ENCODE measurements at regions not wholly inside any gene's neighbourhood (a gene's known extent, or its start where the extent isn't known, plus 50 kb on each side); places are given as distances from the start of the nearest gene placed in this dataset.

- WGBS (ENCODE audit: low lambda C conversion rate, missing lambda C conversion rate), result 88% methylated on average over 4 of the region's 4 CpGs
- TF ChIP-seq, protein P1, sequence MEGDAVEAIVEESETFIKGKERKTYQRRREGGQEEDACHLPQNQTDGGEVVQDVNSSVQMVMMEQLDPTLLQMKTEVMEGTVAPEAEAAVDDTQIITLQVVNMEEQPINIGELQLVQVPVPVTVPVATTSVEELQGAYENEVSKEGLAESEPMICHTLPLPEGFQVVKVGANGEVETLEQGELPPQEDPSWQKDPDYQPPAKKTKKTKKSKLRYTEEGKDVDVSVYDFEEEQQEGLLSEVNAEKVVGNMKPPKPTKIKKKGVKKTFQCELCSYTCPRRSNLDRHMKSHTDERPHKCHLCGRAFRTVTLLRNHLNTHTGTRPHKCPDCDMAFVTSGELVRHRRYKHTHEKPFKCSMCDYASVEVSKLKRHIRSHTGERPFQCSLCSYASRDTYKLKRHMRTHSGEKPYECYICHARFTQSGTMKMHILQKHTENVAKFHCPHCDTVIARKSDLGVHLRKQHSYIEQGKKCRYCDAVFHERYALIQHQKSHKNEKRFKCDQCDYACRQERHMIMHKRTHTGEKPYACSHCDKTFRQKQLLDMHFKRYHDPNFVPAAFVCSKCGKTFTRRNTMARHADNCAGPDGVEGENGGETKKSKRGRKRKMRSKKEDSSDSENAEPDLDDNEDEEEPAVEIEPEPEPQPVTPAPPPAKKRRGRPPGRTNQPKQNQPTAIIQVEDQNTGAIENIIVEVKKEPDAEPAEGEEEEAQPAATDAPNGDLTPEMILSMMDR (IDR thresholded peaks at IDR 0.05; ENCODE audit: poor library complexity), result no peak
- TF ChIP-seq EZH2 (IDR thresholded peaks at IDR 0.05; ENCODE audit: borderline replicate concordance), result no peak
- TF ChIP-seq EZH2phosphoT487 (IDR thresholded peaks at IDR 0.05; ENCODE audit: low read depth, severe bottlenecking, unreplicated experiment), result no peak
- H3K27ac ChIP-seq, result no peak overlapping the region
- DNase-seq (ENCODE audit: low spot score), result no peak
- H3K4me3 ChIP-seq, result no peak overlapping the region
- H3K27me3 ChIP-seq, result no peaks in the 10 kb centered on the region
- H3K79me2 ChIP-seq, result no peaks in the 10 kb centered on the region
- H3K9me3 ChIP-seq (ENCODE audit: low read depth), result no peaks in the 10 kb centered on the region
- peaks cover 23% of the 10 kb centered on the region for H3K4me1 ChIP-seq (ENCODE audit: insufficient read depth)
- H3K9me2 ChIP-seq (replicated peaks; ENCODE audit: insufficient read depth), result no peaks in the 10 kb centered on the region
- no peaks in the 10 kb centered on the region for H4K20me1 ChIP-seq (ENCODE audit: insufficient read depth, poor library complexity, severe bottlenecking)
- H3K36me3 ChIP-seq (replicated peaks; ENCODE audit: insufficient read depth, low read depth), result no peaks in the 10 kb centered on the region
- no peak overlapping the region for H2AFZ ChIP-seq
- H3K4me2 ChIP-seq, result no peak overlapping the region
These were observed 112.3 kb upstream of the PRMT8 start for GRCh38 chr12:3378655-3379054.

DNA sequence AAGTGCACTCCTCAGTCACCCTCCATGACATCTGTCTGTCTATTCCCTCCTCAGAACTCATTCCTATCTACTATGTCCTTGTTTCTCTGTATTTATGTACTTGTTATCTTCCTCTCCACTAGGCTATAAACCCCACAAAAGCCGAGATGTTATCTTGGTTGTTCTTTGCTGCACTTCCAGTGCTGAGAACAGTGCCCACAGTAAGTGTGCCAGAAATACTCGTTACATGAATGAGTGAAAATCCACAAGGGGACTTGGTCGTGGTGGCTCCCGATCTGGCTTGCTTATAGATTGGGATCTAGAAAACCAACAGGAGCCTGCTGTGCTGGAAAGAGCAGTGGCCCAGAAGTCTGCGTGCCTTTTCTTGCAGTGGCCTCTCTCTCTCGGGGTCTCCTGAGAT is 111.9 kb upstream of the PRMT8 start:
- Histone ChIP-seq H3K9me2 (replicated peaks; ENCODE audit: insufficient read depth) (no peaks in the 10 kb centered on the region), H3K79me2 (no peaks in the 10 kb centered on the region), H2AFZ (no peak overlapping the region), H3K4me2 (no peak overlapping the region), H3K27me3 (no peaks in the 10 kb centered on the region), H3K27ac (no peak overlapping the region), H3K9me3 (ENCODE audit: low read depth) (no peaks in the 10 kb centered on the region), H4K20me1 (ENCODE audit: insufficient read depth, poor library complexity, severe bottlenecking) (no peaks in the 10 kb centered on the region), H3K4me1 (ENCODE audit: insufficient read depth) (peaks cover 23% of the 10 kb centered on the region), H3K4me3 (no peak overlapping the region), H3K36me3 (replicated peaks; ENCODE audit: insufficient read depth, low read depth) (no peaks in the 10 kb centered on the region)
- DNase-seq (ENCODE audit: low spot score), result no peak
- 64% methylated on average over 6 of the region's 6 CpGs for WGBS (ENCODE audit: low lambda C conversion rate, missing lambda C conversion rate)
- TF ChIP-seq EZH2 (IDR thresholded peaks at IDR 0.05; ENCODE audit: borderline replicate concordance) (no peak), EZH2phosphoT487 (IDR thresholded peaks at IDR 0.05; ENCODE audit: low read depth, severe bottlenecking, unreplicated experiment) (no peak)
- TF ChIP-seq, protein P1 (IDR thresholded peaks at IDR 0.05; ENCODE audit: poor library complexity), result no peak

GRCh38 chr12:3380200-3381043 is 110.6 kb upstream of the PRMT8 start:
- no peaks in the 10 kb centered on the region for H3K9me2 ChIP-seq (replicated peaks; ENCODE audit: insufficient read depth)
- DNase-seq (ENCODE audit: low spot score), result peak; percentile 23
- H3K36me3 ChIP-seq (replicated peaks; ENCODE audit: insufficient read depth, low read depth), result no peaks in the 10 kb centered on the region
- H3K4me2 ChIP-seq, result peak overlapping the region; percentile 26
- peaks cover 23% of the 10 kb centered on the region for H3K4me1 ChIP-seq (ENCODE audit: insufficient read depth)
- no peak overlapping the region for H2AFZ ChIP-seq
- no peak overlapping the region for H3K4me3 ChIP-seq
- H3K27me3 ChIP-seq, result no peaks in the 10 kb centered on the region
- no peaks in the 10 kb centered on the region for H4K20me1 ChIP-seq (ENCODE audit: insufficient read depth, poor library complexity, severe bottlenecking)
- no peaks in the 10 kb centered on the region for H3K9me3 ChIP-seq (ENCODE audit: low read depth)
- H3K79me2 ChIP-seq, result no peaks in the 10 kb centered on the region
- 70% methylated on average over 15 of the region's 15 CpGs for WGBS (ENCODE audit: low lambda C conversion rate, missing lambda C conversion rate)
- H3K27ac ChIP-seq, result peak overlapping the region; percentile 74
- TF ChIP-seq, protein P1 (IDR thresholded peaks at IDR 0.05; ENCODE audit: poor library complexity), result no peak
- no peak for TF ChIP-seq EZH2phosphoT487 (IDR thresholded peaks at IDR 0.05; ENCODE audit: low read depth, severe bottlenecking, unreplicated experiment)
- TF ChIP-seq EZH2 (IDR thresholded peaks at IDR 0.05; ENCODE audit: borderline replicate concordance), result no peak

All from hepatocyte (in vitro differentiated cells).